SKM-1 (cell line): ENCODE measurements at regions not wholly inside any gene's neighbourhood (a gene's known extent, or its start where the extent isn't known, plus 50 kb on each side); places are given as distances from the start of the nearest gene placed in this dataset.
"Not testable (repeated sequence)": the region's sequence is repeated elsewhere in the genome, so short reads cannot be mapped to it uniquely, and the experiment has no call there.

Source experiments
- DNase-seq: peaks from one replicate; lab custom pipeline; 2025; ENCODE audit not compliant: unreplicated experiment; lab: John Stamatoyannopoulos, UW

- no peak for DNase-seq
These were observed 77.2 kb upstream of the TRPM1 start for GRCh38 chr15:31178705-31179104.

- no peak for DNase-seq
These were observed 78.2 kb upstream of the TRPM1 start for GRCh38 chr15:31179693-31180092.

- no peak for DNase-seq
These were observed 91.8 kb upstream of the TRPM1 start for GRCh38 chr15:31193291-31193690.

- DNase-seq, result no peak
These were observed 94.3 kb upstream of the TRPM1 start for GRCh38 chr15:31195871-31196270.

- DNase-seq, result no peak
These were observed 96.2 kb upstream of the TRPM1 start for GRCh38 chr15:31197497-31198414.

- DNase-seq, result no peak
These were observed 99.2 kb upstream of the TRPM1 start for GRCh38 chr15:31200735-31201151.

GRCh38 chr15:31202953-31203352, 101.4 kb upstream of the TRPM1 start:
- no peak for DNase-seq

GRCh38 chr15:31203999-31204398, 102.5 kb upstream of the TRPM1 start:
- DNase-seq, result no peak

GRCh38 chr15:31206386-31207181, 105.1 kb upstream of the TRPM1 start:
- DNase-seq, result no peak

GRCh38 chr15:31207246-31207645, 105.7 kb upstream of the TRPM1 start:
- DNase-seq, result no peak

- DNase-seq, result not testable (repeated sequence)
These were observed 106.3 kb upstream of the TRPM1 start for GRCh38 chr15:31207861-31208260.

GRCh38 chr15:31208817-31209216, 107.3 kb upstream of the TRPM1 start:
- DNase-seq, result no peak

- DNase-seq, result no peak
These were observed 109.8 kb upstream of the TRPM1 start for GRCh38 chr15:31211353-31211752.

GRCh38 chr15:31212326-31213080, 111.0 kb upstream of the TRPM1 start:
- DNase-seq, result peak; percentile 48

- DNase-seq, result no peak
These were observed 112.3 kb upstream of the KLF13 start for GRCh38 chr15:31214158-31214863.

- no peak for DNase-seq
These were observed 111.7 kb upstream of the KLF13 start for GRCh38 chr15:31214864-31215489.

GRCh38 chr15:31215490-31216214, 111.0 kb upstream of the KLF13 start:
- peak; percentile 68 for DNase-seq

GRCh38 chr15:31216215-31216911, 110.3 kb upstream of the KLF13 start:
- DNase-seq, result peak; percentile 94

GRCh38 chr15:31217067-31217466, 109.6 kb upstream of the KLF13 start:
- no peak for DNase-seq
